Right ventricle myocardium inferior (tissue), 1 donor: ENCODE measurements at regions not wholly inside any gene's neighbourhood (a gene's known extent, or its start where the extent isn't known, plus 50 kb on each side); places are given as distances from the start of the nearest gene placed in this dataset.

ENCODE experiments used
- ATAC-seq: fragments of 200-7000 bp; cut with Tn5 transposase; one replicate; pipeline ENCODE4 v1.9.1; 2020; ENCODE audit warnings: mild to moderate bottlenecking, moderate library complexity
- DNase-seq: peaks from one replicate; pipeline ENCODE4 v3.0.0; 2021; ENCODE audit errors: missing footprints
- intact Hi-C: fragments of 100-400 bp; cut with DNase I; formaldehyde crosslinking; loops from one replicate; pipeline ENCODE4 v1.11.0; 2022
- donor health status: DM: no; HTN: yes; CAD: no; lungs with severe emphysema.

GRCh38 chr1:81590171-81590570 lies 210.6 kb upstream of the ADGRL2 start:
- no peak for ATAC-seq
- intact Hi-C loops, result no loop called here
- no peak for DNase-seq

- DNase-seq, result no peak
- intact Hi-C loops, result no loop called here
- no peak for ATAC-seq
These were observed 212.6 kb upstream of the ADGRL2 start for GRCh38 chr1:81588149-81588548.

- intact Hi-C loops, result no loop called here
- DNase-seq (no peak), ATAC-seq (no peak)
These were observed 213.3 kb upstream of the ADGRL2 start for GRCh38 chr1:81587426-81587825.

- DNase-seq (no peak), ATAC-seq (no peak)
- intact Hi-C loops, result no loop called here
These were observed 215.4 kb upstream of the ADGRL2 start for GRCh38 chr1:81585371-81585770.

GRCh38 chr1:81584398-81584797 lies 216.3 kb upstream of the ADGRL2 start:
- ATAC-seq (no peak), DNase-seq (no peak)
- intact Hi-C loops, result no loop called here

GRCh38 chr1:81583878-81584277 lies 216.9 kb upstream of the ADGRL2 start:
- ATAC-seq (no peak), DNase-seq (no peak)
- intact Hi-C loops, result no loop called here

- intact Hi-C loops, result no loop called here
- ATAC-seq, result no peak
- no peak for DNase-seq
These were observed 218.2 kb upstream of the ADGRL2 start for GRCh38 chr1:81582467-81582986.

GRCh38 chr1:81578867-81579266 lies 221.9 kb upstream of the ADGRL2 start:
- intact Hi-C loops, result no loop called here
- DNase-seq (no peak), ATAC-seq (no peak)

GRCh38 chr1:81577004-81577697 lies 223.6 kb upstream of the ADGRL2 start:
- ATAC-seq, result peak; percentile 60
- no peak for DNase-seq
- intact Hi-C loops, result no loop called here

- intact Hi-C loops, result no loop called here
- ATAC-seq (peak; percentile 57), DNase-seq (no peak)
These were observed 226.3 kb upstream of the ADGRL2 start for GRCh38 chr1:81574408-81574807.

GRCh38 chr1:81573458-81573857 lies 227.3 kb upstream of the ADGRL2 start:
- no peak for DNase-seq
- intact Hi-C loops, result no loop called here
- ATAC-seq, result no peak

GRCh38 chr1:81571946-81572345 lies 228.8 kb upstream of the ADGRL2 start:
- no peak for DNase-seq
- ATAC-seq, result no peak
- intact Hi-C loops, result no loop called here

GRCh38 chr1:81569761-81570160 lies 231.0 kb upstream of the ADGRL2 start:
- intact Hi-C loops, result no loop called here
- DNase-seq (no peak), ATAC-seq (no peak)

- DNase-seq (no peak), ATAC-seq (no peak)
- intact Hi-C loops, result no loop called here
These were observed 237.1 kb upstream of the ADGRL2 start for GRCh38 chr1:81563632-81564031.

- intact Hi-C loops, result no loop called here
- ATAC-seq (no peak), DNase-seq (no peak)
These were observed 237.8 kb upstream of the ADGRL2 start for GRCh38 chr1:81562934-81563333.

GRCh38 chr1:81560629-81561028 lies 240.1 kb upstream of the ADGRL2 start:
- DNase-seq (peak; percentile 65), ATAC-seq (no peak)

GRCh38 chr1:81559662-81560350 lies 240.9 kb upstream of the ADGRL2 start:
- intact Hi-C loops, result no loop called here
- DNase-seq, result no peak

More at GRCh38 chr1:81560629-81561028, 240.1 kb upstream of the ADGRL2 start:
- intact Hi-C loops, result no loop called here

GRCh38 chr1:81558291-81559076 lies 242.2 kb upstream of the ADGRL2 start:
- intact Hi-C loops, result no loop called here
- no peak for ATAC-seq
- DNase-seq, result no peak

More at GRCh38 chr1:81559662-81560350, 240.9 kb upstream of the ADGRL2 start:
- ATAC-seq, result no peak

GRCh38 chr1:81556968-81557367 lies 243.8 kb upstream of the ADGRL2 start:
- intact Hi-C loops, result no loop called here
- ATAC-seq (no peak), DNase-seq (no peak)

- DNase-seq (no peak), ATAC-seq (no peak)
- intact Hi-C loops, result loop anchor here (5.0 kb wide), 1 partner anchor 203 kb away; no protein-coding TSS in a partner anchor
These were observed 246.2 kb upstream of the ADGRL2 start for GRCh38 chr1:81554534-81554933.
